Type B pancreatic cell (in vitro differentiated cells): ENCODE measurements at regions not wholly inside any gene's neighbourhood (a gene's known extent, or its start where the extent isn't known, plus 50 kb on each side); places are given as distances from the start of the nearest gene placed in this dataset.

Source experiments
- DNase-seq: peaks from one replicate; pipeline ENCODE4 v3.0.0; 2021; ENCODE audit warnings: mixed read lengths; ENCODE audit not compliant: unreplicated experiment; ENCODE audit errors: extremely low spot score
- H3K27ac Mint-ChIP-seq: 2 replicates; pipeline ENCODE4 v1.8.0; 2021; ENCODE audit warnings: mild to moderate bottlenecking, mixed read lengths
- H3K27me3 Mint-ChIP-seq: 2 replicates; pipeline ENCODE4 v1.8.0; 2021; ENCODE audit warnings: mixed read lengths
- H3K36me3 Mint-ChIP-seq: 2 replicates; pipeline ENCODE4 v1.8.0; 2021; ENCODE audit warnings: mixed read lengths
- H3K4me1 Mint-ChIP-seq: one replicate; pipeline ENCODE4 v1.8.0; 2021; ENCODE audit warnings: mixed read lengths; ENCODE audit not compliant: unreplicated experiment
- H3K4me3 Mint-ChIP-seq: 2 replicates; pipeline ENCODE4 v1.8.0; 2021; ENCODE audit warnings: mild to moderate bottlenecking, mixed read lengths
- H3K9me3 Mint-ChIP-seq: 2 replicates; pipeline ENCODE4 v1.8.0; 2021; ENCODE audit warnings: mixed read lengths
- TF ChIP-seq, protein P1 (sequence below): fragments of 200-600 bp; sonication (generic); conservative IDR thresholded peaks from 2 replicates; pipeline ENCODE4 v1.5.0; 2021; ENCODE audit warnings: antibody characterized with exemption, mild to moderate bottlenecking

- Mint-ChIP-seq H3K27me3 (no peaks in the 10 kb centered on the region), H3K9me3 (no peaks in the 10 kb centered on the region), H3K4me1 (no peaks in the 10 kb centered on the region), H3K27ac (no peak overlapping the region), H3K36me3 (no peaks in the 10 kb centered on the region), H3K4me3 (no peak overlapping the region)
- no peak for DNase-seq
- TF ChIP-seq, protein P1, sequence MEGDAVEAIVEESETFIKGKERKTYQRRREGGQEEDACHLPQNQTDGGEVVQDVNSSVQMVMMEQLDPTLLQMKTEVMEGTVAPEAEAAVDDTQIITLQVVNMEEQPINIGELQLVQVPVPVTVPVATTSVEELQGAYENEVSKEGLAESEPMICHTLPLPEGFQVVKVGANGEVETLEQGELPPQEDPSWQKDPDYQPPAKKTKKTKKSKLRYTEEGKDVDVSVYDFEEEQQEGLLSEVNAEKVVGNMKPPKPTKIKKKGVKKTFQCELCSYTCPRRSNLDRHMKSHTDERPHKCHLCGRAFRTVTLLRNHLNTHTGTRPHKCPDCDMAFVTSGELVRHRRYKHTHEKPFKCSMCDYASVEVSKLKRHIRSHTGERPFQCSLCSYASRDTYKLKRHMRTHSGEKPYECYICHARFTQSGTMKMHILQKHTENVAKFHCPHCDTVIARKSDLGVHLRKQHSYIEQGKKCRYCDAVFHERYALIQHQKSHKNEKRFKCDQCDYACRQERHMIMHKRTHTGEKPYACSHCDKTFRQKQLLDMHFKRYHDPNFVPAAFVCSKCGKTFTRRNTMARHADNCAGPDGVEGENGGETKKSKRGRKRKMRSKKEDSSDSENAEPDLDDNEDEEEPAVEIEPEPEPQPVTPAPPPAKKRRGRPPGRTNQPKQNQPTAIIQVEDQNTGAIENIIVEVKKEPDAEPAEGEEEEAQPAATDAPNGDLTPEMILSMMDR: no peak
Observed at GRCh38 chr5:152097128-152097527, 172.5 kb upstream of the GLRA1 start.

DNA sequence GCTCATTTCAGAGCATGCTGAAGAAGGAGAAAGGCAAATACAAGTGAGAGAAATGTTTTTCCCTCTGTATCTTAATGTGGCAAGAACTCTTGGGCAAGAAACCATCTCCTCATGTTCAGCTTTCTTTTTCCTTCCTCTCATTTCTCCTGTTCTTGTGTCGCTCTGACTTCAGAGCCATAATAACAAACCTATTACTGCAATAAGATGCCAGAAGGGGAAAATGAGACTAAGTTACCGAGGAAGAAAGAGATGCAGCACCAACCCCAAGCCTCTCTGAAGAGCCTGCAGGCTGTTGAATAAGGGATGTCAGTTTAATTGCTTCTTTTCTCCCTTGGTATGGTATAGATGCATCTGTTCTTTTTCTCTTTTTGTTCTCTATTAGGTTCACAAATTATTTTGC is 170.1 kb upstream of the GLRA1 start:
- DNase-seq: no peak
- Mint-ChIP-seq H3K36me3 (no peaks in the 10 kb centered on the region), H3K9me3 (no peaks in the 10 kb centered on the region), H3K4me1 (no peaks in the 10 kb centered on the region), H3K27ac (no peak overlapping the region), H3K27me3 (no peaks in the 10 kb centered on the region), H3K4me3 (no peak overlapping the region)
- TF ChIP-seq, protein P1: no peak

- no peaks in the 10 kb centered on the region for H3K9me3 Mint-ChIP-seq
- no peak for DNase-seq
- no peaks in the 10 kb centered on the region for H3K27me3 Mint-ChIP-seq
- H3K4me1 Mint-ChIP-seq: no peaks in the 10 kb centered on the region
- no peaks in the 10 kb centered on the region for H3K36me3 Mint-ChIP-seq
- no peak overlapping the region for H3K4me3 Mint-ChIP-seq
- H3K27ac Mint-ChIP-seq: no peak overlapping the region
- TF ChIP-seq, protein P1: no peak
Observed at GRCh38 chr5:152094060-152094459, 169.4 kb upstream of the GLRA1 start.

DNA sequence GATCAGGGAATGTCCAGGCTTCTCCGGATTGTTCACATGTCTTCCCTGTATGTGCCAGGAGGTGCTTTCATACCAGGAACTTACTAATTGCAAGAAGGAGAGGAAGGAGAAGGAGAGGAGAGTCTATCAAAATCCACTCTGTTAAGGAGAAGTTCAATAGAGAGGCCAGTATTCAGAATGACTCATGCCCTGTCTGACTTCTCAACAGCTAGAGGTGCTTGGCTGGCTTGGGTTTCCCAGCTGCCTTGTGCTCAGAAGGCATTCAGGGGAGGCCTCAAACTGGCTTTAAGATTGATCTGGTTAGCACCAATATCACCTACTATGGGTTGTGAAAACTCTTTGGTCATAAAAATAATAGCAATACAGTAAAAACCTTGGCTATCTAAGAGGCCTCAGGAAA is 167.9 kb upstream of the GLRA1 start:
- Mint-ChIP-seq H3K9me3 (no peaks in the 10 kb centered on the region), H3K27me3 (no peaks in the 10 kb centered on the region), H3K4me3 (no peak overlapping the region), H3K36me3 (no peaks in the 10 kb centered on the region), H3K27ac (no peak overlapping the region), H3K4me1 (no peaks in the 10 kb centered on the region)
- no peak for DNase-seq
- TF ChIP-seq, protein P1: no peak

DNA sequence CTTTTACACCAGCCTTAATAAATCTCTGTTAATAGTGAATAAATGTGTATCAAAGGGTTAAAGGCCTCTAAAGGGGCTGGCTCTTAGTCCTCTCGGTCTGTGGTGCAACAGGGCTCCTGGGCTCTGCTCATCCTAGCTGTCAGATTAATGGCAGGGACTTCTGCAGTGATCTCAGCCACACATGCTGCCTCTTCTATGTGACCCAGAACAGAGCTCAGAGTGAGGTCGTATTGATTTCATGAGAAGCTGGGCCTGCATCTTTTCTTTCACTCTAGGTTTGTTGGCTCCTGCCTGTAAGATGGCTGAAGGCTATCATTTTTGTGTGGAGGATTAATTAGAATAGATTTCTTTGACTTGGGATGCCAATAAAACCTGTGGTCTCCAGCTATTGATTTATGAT is 165.0 kb upstream of the GLRA1 start:
- Mint-ChIP-seq H3K36me3 (no peaks in the 10 kb centered on the region), H3K4me3 (no peak overlapping the region), H3K27me3 (no peaks in the 10 kb centered on the region), H3K9me3 (no peaks in the 10 kb centered on the region), H3K4me1 (no peaks in the 10 kb centered on the region), H3K27ac (no peak overlapping the region)
- no peak for DNase-seq
- TF ChIP-seq, protein P1: no peak

GRCh38 chr5:152086668-152087067 is 162.0 kb upstream of the GLRA1 start:
- Mint-ChIP-seq H3K4me3 (no peak overlapping the region), H3K4me1 (no peaks in the 10 kb centered on the region), H3K27ac (no peak overlapping the region), H3K27me3 (no peaks in the 10 kb centered on the region), H3K9me3 (no peaks in the 10 kb centered on the region), H3K36me3 (no peaks in the 10 kb centered on the region)
- TF ChIP-seq, protein P1: no peak
- no peak for DNase-seq
